Breast epithelium (tissue), 3 donors: ENCODE measurements at regions not wholly inside any gene's neighbourhood (a gene's known extent, or its start where the extent isn't known, plus 50 kb on each side); places are given as distances from the start of the nearest gene placed in this dataset.

Source experiments
- POLR2A ChIP-seq: fragments of 450-650 bp; IDR thresholded peaks from one replicate; pipeline ENCODE4 v1.6.1; 2016; ENCODE audit warnings: antibody characterized with exemption, mild to moderate bottlenecking, moderate library complexity
- POLR2AphosphoS5 ChIP-seq, 3 donors: sonication (generic); formaldehyde crosslinking; IDR thresholded peaks; one replicate each; pipeline ENCODE4 v1.6.1; 2017; ENCODE audit warnings: antibody characterized with exemption in 3 of 3
- TF ChIP-seq, protein P1 (sequence below), 3 donors: fragments of 450-650 bp; IDR thresholded peaks; one replicate each; pipeline ENCODE4 v1.5.1; 2016 to 2017; ENCODE audit warnings: antibody characterized with exemption in 3 of 3, mild to moderate bottlenecking in 3 of 3, moderate library complexity in 3 of 3

DNA sequence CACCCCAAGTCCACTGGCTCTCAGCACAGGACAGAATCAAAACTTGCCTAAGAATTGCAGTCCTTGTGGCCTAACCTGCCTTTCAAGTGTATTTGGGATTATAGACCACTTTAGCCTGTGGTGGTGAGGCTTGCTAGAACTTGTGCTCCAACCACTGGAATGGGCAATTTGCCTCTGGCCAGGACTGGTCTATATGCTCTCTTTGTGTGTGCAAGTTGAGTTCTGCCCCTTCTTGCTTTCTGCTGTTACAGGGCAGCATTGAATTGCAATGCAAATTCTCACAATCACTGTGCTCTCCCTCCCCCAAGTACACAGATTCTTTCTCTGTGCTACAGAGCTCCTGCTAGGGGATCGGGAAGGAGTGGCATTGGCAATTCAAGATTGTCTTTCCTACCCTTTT, 233.6 kb upstream of the DIPK2B start:
- TF ChIP-seq POLR2A (no peak), POLR2AphosphoS5 (IDR thresholded peaks at IDR 0.05) (no peak)
- TF ChIP-seq, protein P1, sequence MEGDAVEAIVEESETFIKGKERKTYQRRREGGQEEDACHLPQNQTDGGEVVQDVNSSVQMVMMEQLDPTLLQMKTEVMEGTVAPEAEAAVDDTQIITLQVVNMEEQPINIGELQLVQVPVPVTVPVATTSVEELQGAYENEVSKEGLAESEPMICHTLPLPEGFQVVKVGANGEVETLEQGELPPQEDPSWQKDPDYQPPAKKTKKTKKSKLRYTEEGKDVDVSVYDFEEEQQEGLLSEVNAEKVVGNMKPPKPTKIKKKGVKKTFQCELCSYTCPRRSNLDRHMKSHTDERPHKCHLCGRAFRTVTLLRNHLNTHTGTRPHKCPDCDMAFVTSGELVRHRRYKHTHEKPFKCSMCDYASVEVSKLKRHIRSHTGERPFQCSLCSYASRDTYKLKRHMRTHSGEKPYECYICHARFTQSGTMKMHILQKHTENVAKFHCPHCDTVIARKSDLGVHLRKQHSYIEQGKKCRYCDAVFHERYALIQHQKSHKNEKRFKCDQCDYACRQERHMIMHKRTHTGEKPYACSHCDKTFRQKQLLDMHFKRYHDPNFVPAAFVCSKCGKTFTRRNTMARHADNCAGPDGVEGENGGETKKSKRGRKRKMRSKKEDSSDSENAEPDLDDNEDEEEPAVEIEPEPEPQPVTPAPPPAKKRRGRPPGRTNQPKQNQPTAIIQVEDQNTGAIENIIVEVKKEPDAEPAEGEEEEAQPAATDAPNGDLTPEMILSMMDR (IDR thresholded peaks at IDR 0.05), result no peak
